ENCODE measurements at regions not wholly inside any gene's neighbourhood (a gene's known extent, or its start where the extent isn't known, plus 50 kb on each side); places are given as distances from the start of the nearest gene placed in this dataset.
"Not testable (repeated sequence)": the region's sequence is repeated elsewhere in the genome, so short reads cannot be mapped to it uniquely, and the experiment has no call there.

DNA sequence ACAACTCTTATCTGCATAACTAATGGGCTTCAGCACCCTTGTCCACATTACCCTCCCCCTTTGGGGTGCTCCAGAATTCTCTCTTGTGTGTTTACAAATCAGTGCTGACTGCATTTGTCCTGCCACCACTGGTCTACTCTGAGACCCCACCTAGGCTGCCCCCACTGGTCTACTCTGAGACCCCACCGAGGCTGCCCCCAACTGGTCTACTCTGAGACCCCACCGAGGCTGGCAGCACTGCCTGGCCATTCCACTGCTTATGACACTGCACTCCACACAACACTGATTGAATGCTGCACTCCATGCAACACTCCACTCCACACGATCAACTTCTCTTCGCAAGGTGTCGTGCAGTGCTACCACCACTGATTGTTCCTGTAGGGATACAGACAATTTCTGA, 1459.2 kb upstream of the SLC10A2 start:
- no peak for TF ChIP-seq CTCF (IDR thresholded peaks at IDR 0.05; ENCODE audit: unreplicated experiment in 3 of 3)
- H3K27me3 Mint-ChIP-seq (ENCODE audit: low read depth), result no peaks in the 10 kb centered on the region
- H3K27ac Mint-ChIP-seq, result no peak overlapping the region
- H3K4me3 Mint-ChIP-seq, result no peak overlapping the region
- peaks cover 5% of the 10 kb centered on the region for H3K4me1 Mint-ChIP-seq
- H3K36me3 Mint-ChIP-seq (ENCODE audit: low read depth), result no peaks in the 10 kb centered on the region
- H3K9me3 Mint-ChIP-seq, result peaks cover 11% of the 10 kb centered on the region

DNA sequence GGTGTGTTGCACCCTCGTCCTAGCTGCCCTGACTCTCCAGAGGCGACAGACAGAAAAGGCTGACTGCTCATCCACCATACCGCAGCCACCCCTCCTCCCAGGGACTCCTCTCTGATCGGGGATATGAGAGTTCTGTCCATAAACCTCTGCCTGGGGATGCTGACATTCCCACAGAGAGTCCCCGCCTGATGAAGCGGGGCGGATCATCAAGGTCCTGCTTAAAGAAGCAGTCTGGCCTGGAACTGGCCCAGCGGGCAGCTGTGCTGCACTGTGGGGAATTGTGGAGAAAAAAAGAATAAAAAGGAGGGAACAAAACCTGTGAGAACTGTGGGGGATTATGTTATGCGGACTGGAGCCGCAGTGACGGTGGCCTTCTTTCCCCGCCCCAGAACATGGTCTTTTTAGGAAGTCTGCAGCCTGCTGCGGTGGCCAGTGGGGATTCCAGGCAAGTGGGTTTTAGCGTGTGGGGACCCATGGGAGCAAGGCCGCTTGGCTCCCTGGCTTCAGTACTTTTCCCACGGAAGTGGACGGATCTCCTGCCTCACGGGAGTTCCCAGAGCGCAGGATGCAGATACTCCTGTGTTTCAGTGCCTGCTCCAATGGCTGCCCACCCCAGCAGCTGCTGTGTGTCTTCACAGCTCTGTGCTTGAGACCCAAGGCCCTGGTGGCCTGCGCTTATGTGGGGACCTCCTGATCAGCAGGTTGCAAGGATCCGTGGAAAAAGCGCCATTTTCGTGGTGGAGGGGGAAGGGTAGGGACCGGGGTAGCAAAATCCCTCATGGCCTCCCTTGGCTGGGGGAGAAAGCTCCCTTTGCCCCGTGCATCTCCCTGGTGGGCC, 1456.2 kb upstream of the SLC10A2 start:
- no peak overlapping the region for H3K4me3 Mint-ChIP-seq
- peaks cover 17% of the 10 kb centered on the region for H3K9me3 Mint-ChIP-seq
- H3K4me1 Mint-ChIP-seq, result peaks cover 5% of the 10 kb centered on the region
- no peaks in the 10 kb centered on the region for H3K36me3 Mint-ChIP-seq (ENCODE audit: low read depth)
- no peak for TF ChIP-seq CTCF (IDR thresholded peaks at IDR 0.05; ENCODE audit: unreplicated experiment in 3 of 3)
- no peak overlapping the region for H3K27ac Mint-ChIP-seq
- H3K27me3 Mint-ChIP-seq (ENCODE audit: low read depth), result no peaks in the 10 kb centered on the region

- H3K36me3 Mint-ChIP-seq (ENCODE audit: low read depth), result no peaks in the 10 kb centered on the region
- no peak overlapping the region for H3K4me3 Mint-ChIP-seq
- H3K4me1 Mint-ChIP-seq, result no peaks in the 10 kb centered on the region
- no peaks in the 10 kb centered on the region for H3K27me3 Mint-ChIP-seq (ENCODE audit: low read depth)
- H3K27ac Mint-ChIP-seq, result no peak overlapping the region
- TF ChIP-seq CTCF (IDR thresholded peaks at IDR 0.05; ENCODE audit: unreplicated experiment in 3 of 3), result no peak
- no peaks in the 10 kb centered on the region for H3K9me3 Mint-ChIP-seq
These were observed 1444.2 kb upstream of the SLC10A2 start for GRCh38 chr13:104510422-104510821.

DNA sequence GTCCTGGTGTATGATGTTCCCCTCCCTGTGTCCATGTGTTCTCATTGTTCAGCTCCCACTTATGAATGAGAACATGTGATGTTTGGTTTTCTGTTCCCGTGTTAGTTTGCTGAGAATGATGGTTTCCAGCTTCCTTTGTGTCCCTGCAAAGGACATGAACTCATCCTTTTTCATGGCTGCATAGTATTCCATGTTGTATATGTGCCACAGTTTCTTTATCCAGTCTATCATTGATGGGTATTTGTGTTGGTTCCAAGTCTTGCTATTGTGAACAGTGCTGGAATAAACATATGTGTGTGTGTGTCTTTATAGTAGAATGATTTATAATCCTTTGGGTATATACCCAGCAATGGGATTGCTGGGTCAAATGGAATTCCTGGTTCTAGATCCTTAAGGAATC, 1427.3 kb upstream of the SLC10A2 start:
- H3K36me3 Mint-ChIP-seq (ENCODE audit: low read depth); H3K27me3 Mint-ChIP-seq (ENCODE audit: low read depth); H3K4me1 Mint-ChIP-seq; H3K9me3 Mint-ChIP-seq; H3K27ac Mint-ChIP-seq; H3K4me3 Mint-ChIP-seq: not testable (repeated sequence)

- H3K9me3 Mint-ChIP-seq, result peaks cover 4% of the 10 kb centered on the region
- H3K4me1 Mint-ChIP-seq, result peaks cover 6% of the 10 kb centered on the region
- no peak overlapping the region for H3K4me3 Mint-ChIP-seq
- H3K36me3 Mint-ChIP-seq (ENCODE audit: low read depth), result no peaks in the 10 kb centered on the region
- no peak for TF ChIP-seq CTCF (IDR thresholded peaks at IDR 0.05; ENCODE audit: unreplicated experiment in 3 of 3)
- H3K27ac Mint-ChIP-seq, result no peak overlapping the region
- peaks cover 3% of the 10 kb centered on the region for H3K27me3 Mint-ChIP-seq (ENCODE audit: low read depth)
These were observed 1425.7 kb upstream of the SLC10A2 start for GRCh38 chr13:104491916-104492315.

DNA sequence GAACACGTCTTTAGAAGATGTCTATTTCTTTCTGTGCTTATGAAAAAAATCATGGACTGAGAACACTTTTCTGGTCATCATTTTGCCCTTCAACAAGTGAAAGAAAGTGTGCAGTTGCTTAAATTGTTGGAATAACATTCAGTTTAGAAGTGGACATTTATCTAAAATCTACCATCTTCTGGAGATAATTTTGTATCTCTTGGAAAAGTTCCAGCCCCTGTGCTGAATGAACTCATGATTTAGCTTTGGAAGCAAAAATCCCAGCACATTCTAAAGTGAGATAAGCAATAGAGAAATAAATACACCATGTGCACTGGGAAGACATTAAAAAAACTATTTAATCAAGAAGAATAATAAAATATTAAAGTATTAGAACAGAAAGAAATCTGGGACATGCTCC, 1420.8 kb upstream of the SLC10A2 start:
- H3K4me1 Mint-ChIP-seq, result peaks cover 20% of the 10 kb centered on the region
- H3K9me3 Mint-ChIP-seq, result no peaks in the 10 kb centered on the region
- no peak for TF ChIP-seq CTCF (IDR thresholded peaks at IDR 0.05; ENCODE audit: unreplicated experiment in 3 of 3)

More for the DNA sequence above, 1420.8 kb upstream of the SLC10A2 start:
- Mint-ChIP-seq H3K27me3 (ENCODE audit: low read depth) (no peaks in the 10 kb centered on the region), H3K4me3 (peak overlapping the region in 1 of 3 experiments; percentile 57), H3K27ac (peak overlapping the region in 2 of 3 experiments; percentile 68 to 79), H3K36me3 (ENCODE audit: low read depth) (no peaks in the 10 kb centered on the region)
